Activated CD4-positive, alpha-beta memory T cell treated with anti-CD3 and anti-CD28 coated beads, Interleukin-2, amount 10 ng/mL, durations not matched to agents 7 days and 5 days (primary cell): ENCODE measurements at regions not wholly inside any gene's neighbourhood (a gene's known extent, or its start where the extent isn't known, plus 50 kb on each side); places are given as distances from the start of the nearest gene placed in this dataset.

Experiments used
- CTCF ChIA-PET: fragments of 350-600 bp; sonication (Branson Sonifier 250); formaldehyde crosslinking; loops from one replicate; lab custom pipeline; 2021; ENCODE audit warnings: antibody characterized with exemption, inconsistent platforms; lab: Charles Lee
- POLR2A ChIA-PET: fragments of 350-600 bp; sonication (Branson Sonifier 250); formaldehyde crosslinking; loops from one replicate; lab custom pipeline; 2021; ENCODE audit warnings: antibody characterized with exemption; lab: Charles Lee
- DNase-seq: peaks from one replicate; pipeline ENCODE4 v3.0.0-alpha.2; 2020
- H3K27ac Mint-ChIP-seq: one replicate; pipeline ENCODE4 v1.8.0; 2021; ENCODE audit warnings: mild to moderate bottlenecking, mixed read lengths
- H3K27me3 Mint-ChIP-seq: one replicate; pipeline ENCODE4 v1.8.0; 2021; ENCODE audit warnings: mixed read lengths
- H3K36me3 Mint-ChIP-seq: one replicate; pipeline ENCODE4 v1.8.0; 2021; ENCODE audit warnings: low read depth, mixed read lengths
- H3K4me1 Mint-ChIP-seq: one replicate; pipeline ENCODE4 v1.8.0; 2021; ENCODE audit warnings: mixed read lengths
- H3K4me3 Mint-ChIP-seq: one replicate; pipeline ENCODE4 v1.8.0; 2021; ENCODE audit warnings: mild to moderate bottlenecking, mixed read lengths
- H3K9me3 Mint-ChIP-seq: one replicate; pipeline ENCODE4 v1.8.0; 2021; ENCODE audit warnings: mixed read lengths

- H3K36me3 Mint-ChIP-seq: no peaks in the 10 kb centered on the region
- CTCF ChIA-PET: no interaction called here
- no peak overlapping the region for H3K27ac Mint-ChIP-seq
- no peaks in the 10 kb centered on the region for H3K9me3 Mint-ChIP-seq
- no peak overlapping the region for H3K4me3 Mint-ChIP-seq
- no peaks in the 10 kb centered on the region for H3K27me3 Mint-ChIP-seq
- no peaks in the 10 kb centered on the region for H3K4me1 Mint-ChIP-seq
- DNase-seq: no peak
- POLR2A ChIA-PET: no interaction called here
These were observed 262.4 kb downstream of the USP25 start for GRCh38 chr21:15992171-15992570.

GRCh38 chr21:15993951-15994350 is 264.2 kb downstream of the USP25 start:
- Mint-ChIP-seq H3K36me3 (no peaks in the 10 kb centered on the region), H3K4me3 (no peak overlapping the region), H3K27ac (no peak overlapping the region), H3K27me3 (no peaks in the 10 kb centered on the region), H3K9me3 (no peaks in the 10 kb centered on the region), H3K4me1 (no peaks in the 10 kb centered on the region)
- ChIA-PET POLR2A (no interaction called here), CTCF (no interaction called here)
- no peak for DNase-seq

- POLR2A ChIA-PET: no interaction called here
- H3K9me3 Mint-ChIP-seq: no peaks in the 10 kb centered on the region
- H3K4me3 Mint-ChIP-seq: no peak overlapping the region
- H3K27me3 Mint-ChIP-seq: peaks cover 1% of the 10 kb centered on the region
- DNase-seq: no peak
- CTCF ChIA-PET: interaction anchor here (0.6 kb wide), 1 partner anchor 45 kb away, joined by 3 read pairs; no protein-coding TSS in a partner anchor
- no peaks in the 10 kb centered on the region for H3K36me3 Mint-ChIP-seq
- no peaks in the 10 kb centered on the region for H3K4me1 Mint-ChIP-seq
- H3K27ac Mint-ChIP-seq: no peak overlapping the region
These were observed 270.0 kb downstream of the USP25 start for GRCh38 chr21:15999741-16000140.

GRCh38 chr21:16002874-16003466 is 273.2 kb downstream of the USP25 start:
- H3K9me3 Mint-ChIP-seq: no peaks in the 10 kb centered on the region
- CTCF ChIA-PET: no interaction called here

GRCh38 chr21:16004086-16004485 is 274.3 kb downstream of the USP25 start:
- Mint-ChIP-seq H3K4me1 (no peaks in the 10 kb centered on the region), H3K27ac (no peak overlapping the region), H3K9me3 (no peaks in the 10 kb centered on the region), H3K4me3 (no peak overlapping the region), H3K27me3 (peaks cover 1% of the 10 kb centered on the region), H3K36me3 (no peaks in the 10 kb centered on the region)
- CTCF ChIA-PET: no interaction called here
- POLR2A ChIA-PET: no interaction called here
- DNase-seq: no peak

More at GRCh38 chr21:16002874-16003466, 273.2 kb downstream of the USP25 start:
- POLR2A ChIA-PET: no interaction called here
- Mint-ChIP-seq H3K4me1 (no peaks in the 10 kb centered on the region), H3K27me3 (peaks cover 1% of the 10 kb centered on the region), H3K4me3 (no peak overlapping the region), H3K27ac (no peak overlapping the region), H3K36me3 (no peaks in the 10 kb centered on the region)
- DNase-seq: no peak

- peaks cover 1% of the 10 kb centered on the region for H3K27me3 Mint-ChIP-seq
- H3K9me3 Mint-ChIP-seq: no peaks in the 10 kb centered on the region
- CTCF ChIA-PET: no interaction called here
- POLR2A ChIA-PET: no interaction called here
- no peak overlapping the region for H3K27ac Mint-ChIP-seq
- no peaks in the 10 kb centered on the region for H3K4me1 Mint-ChIP-seq
- no peaks in the 10 kb centered on the region for H3K36me3 Mint-ChIP-seq
- no peak overlapping the region for H3K4me3 Mint-ChIP-seq
- DNase-seq: no peak
These were observed 274.7 kb downstream of the USP25 start for GRCh38 chr21:16004523-16004922.

- ChIA-PET CTCF (no interaction called here), POLR2A (no interaction called here)
- no peak for DNase-seq
- peaks cover 1% of the 10 kb centered on the region for H3K27me3 Mint-ChIP-seq
- H3K36me3 Mint-ChIP-seq: no peaks in the 10 kb centered on the region
- no peaks in the 10 kb centered on the region for H3K4me1 Mint-ChIP-seq
- no peak overlapping the region for H3K4me3 Mint-ChIP-seq
- no peak overlapping the region for H3K27ac Mint-ChIP-seq
- H3K9me3 Mint-ChIP-seq: no peaks in the 10 kb centered on the region
These were observed 276.2 kb downstream of the USP25 start for GRCh38 chr21:16005996-16006395.

- Mint-ChIP-seq H3K27ac (no peak overlapping the region), H3K4me1 (no peaks in the 10 kb centered on the region), H3K36me3 (no peaks in the 10 kb centered on the region), H3K9me3 (no peaks in the 10 kb centered on the region), H3K27me3 (peaks cover 1% of the 10 kb centered on the region), H3K4me3 (no peak overlapping the region)
- no peak for DNase-seq
- POLR2A ChIA-PET: no interaction called here
- CTCF ChIA-PET: no interaction called here
These were observed 278.2 kb downstream of the USP25 start for GRCh38 chr21:16007943-16008342.

- no peak for DNase-seq
- ChIA-PET CTCF (no interaction called here), POLR2A (no interaction called here)
- Mint-ChIP-seq H3K4me1 (no peaks in the 10 kb centered on the region), H3K27me3 (peaks cover 1% of the 10 kb centered on the region), H3K36me3 (no peaks in the 10 kb centered on the region), H3K27ac (no peak overlapping the region), H3K9me3 (no peaks in the 10 kb centered on the region), H3K4me3 (no peak overlapping the region)
These were observed 281.9 kb downstream of the USP25 start for GRCh38 chr21:16011719-16012118.

- no peak overlapping the region for H3K27ac Mint-ChIP-seq
- no peaks in the 10 kb centered on the region for H3K9me3 Mint-ChIP-seq
- CTCF ChIA-PET: no interaction called here
- no peak for DNase-seq
- peaks cover 1% of the 10 kb centered on the region for H3K27me3 Mint-ChIP-seq
- no peak overlapping the region for H3K4me3 Mint-ChIP-seq
- H3K36me3 Mint-ChIP-seq: no peaks in the 10 kb centered on the region
- POLR2A ChIA-PET: no interaction called here
- H3K4me1 Mint-ChIP-seq: no peaks in the 10 kb centered on the region
These were observed 283.8 kb downstream of the USP25 start for GRCh38 chr21:16013570-16013969.

GRCh38 chr21:16020878-16021277 is 291.1 kb downstream of the USP25 start:
- no peaks in the 10 kb centered on the region for H3K4me1 Mint-ChIP-seq
- no peaks in the 10 kb centered on the region for H3K27me3 Mint-ChIP-seq
- H3K9me3 Mint-ChIP-seq: no peaks in the 10 kb centered on the region
- no peaks in the 10 kb centered on the region for H3K36me3 Mint-ChIP-seq
- no peak for DNase-seq
- no peak overlapping the region for H3K4me3 Mint-ChIP-seq
- POLR2A ChIA-PET: no interaction called here
- H3K27ac Mint-ChIP-seq: no peak overlapping the region
- CTCF ChIA-PET: no interaction called here

GRCh38 chr21:16022116-16022515 is 292.3 kb downstream of the USP25 start:
- Mint-ChIP-seq H3K4me3 (no peak overlapping the region), H3K27ac (no peak overlapping the region), H3K9me3 (no peaks in the 10 kb centered on the region), H3K36me3 (no peaks in the 10 kb centered on the region), H3K4me1 (no peaks in the 10 kb centered on the region), H3K27me3 (no peaks in the 10 kb centered on the region)
- CTCF ChIA-PET: no interaction called here
- POLR2A ChIA-PET: no interaction called here
- no peak for DNase-seq

GRCh38 chr21:16022921-16023320 is 293.1 kb downstream of the USP25 start:
- DNase-seq: no peak
- CTCF ChIA-PET: no interaction called here
- H3K27ac Mint-ChIP-seq: no peak overlapping the region
- no peaks in the 10 kb centered on the region for H3K36me3 Mint-ChIP-seq
- POLR2A ChIA-PET: no interaction called here
- no peaks in the 10 kb centered on the region for H3K27me3 Mint-ChIP-seq
- H3K4me1 Mint-ChIP-seq: no peaks in the 10 kb centered on the region
- no peak overlapping the region for H3K4me3 Mint-ChIP-seq
- no peaks in the 10 kb centered on the region for H3K9me3 Mint-ChIP-seq

GRCh38 chr21:16028142-16028541 is 298.4 kb downstream of the USP25 start:
- Mint-ChIP-seq H3K27me3 (no peaks in the 10 kb centered on the region), H3K36me3 (no peaks in the 10 kb centered on the region), H3K9me3 (no peaks in the 10 kb centered on the region), H3K4me1 (no peaks in the 10 kb centered on the region), H3K27ac (no peak overlapping the region), H3K4me3 (no peak overlapping the region)
- no peak for DNase-seq
- ChIA-PET POLR2A (no interaction called here), CTCF (no interaction called here)
